ENCODE measurements at regions not wholly inside any gene's neighbourhood (a gene's known extent, or its start where the extent isn't known, plus 50 kb on each side); places are given as distances from the start of the nearest gene placed in this dataset.
"Not testable (repeated sequence)": the region's sequence is repeated elsewhere in the genome, so short reads cannot be mapped to it uniquely, and the experiment has no call there.

- DNase-seq (ENCODE audit: low read depth), result peak; percentile 38
- TF ChIP-seq CTCF (IDR thresholded peaks at IDR 0.05; ENCODE audit: low read length, missing control alignments), result no peak
- no peak overlapping the region for H3K4me3 ChIP-seq (replicated peaks; ENCODE audit: low read depth, low read length)
These were observed 71.6 kb downstream of the RRM2 start for GRCh38 chr2:10193851-10194820.

GRCh38 chr2:10195278-10196109 is 73.0 kb downstream of the RRM2 start:
- TF ChIP-seq CTCF (IDR thresholded peaks at IDR 0.05; ENCODE audit: low read length, missing control alignments), result no peak
- no peak overlapping the region for H3K4me3 ChIP-seq (replicated peaks; ENCODE audit: low read depth, low read length)
- DNase-seq (ENCODE audit: low read depth), result no peak

GRCh38 chr2:10196110-10196892 is 73.8 kb downstream of the RRM2 start:
- DNase-seq (ENCODE audit: low read depth), result peak; percentile 25
- H3K4me3 ChIP-seq (replicated peaks; ENCODE audit: low read depth, low read length), result no peak overlapping the region
- no peak for TF ChIP-seq CTCF (IDR thresholded peaks at IDR 0.05; ENCODE audit: low read length, missing control alignments)

- H3K4me3 ChIP-seq (replicated peaks; ENCODE audit: low read depth, low read length), result no peak overlapping the region
- no peak for DNase-seq (ENCODE audit: low read depth)
- no peak for TF ChIP-seq CTCF (IDR thresholded peaks at IDR 0.05; ENCODE audit: low read length, missing control alignments)
These were observed 74.6 kb downstream of the RRM2 start for GRCh38 chr2:10196948-10197696.

- no peak overlapping the region for H3K4me3 ChIP-seq (replicated peaks; ENCODE audit: low read depth, low read length)
- TF ChIP-seq CTCF (IDR thresholded peaks at IDR 0.05; ENCODE audit: low read length, missing control alignments), result no peak
- no peak for DNase-seq (ENCODE audit: low read depth)
These were observed 75.1 kb downstream of the RRM2 start for GRCh38 chr2:10197697-10198076.

- not testable (repeated sequence) for H3K4me3 ChIP-seq (replicated peaks; ENCODE audit: low read depth, low read length); DNase-seq (ENCODE audit: low read depth)
These were observed 75.9 kb downstream of the RRM2 start for GRCh38 chr2:10198482-10198881.
